ENCODE measurements at regions not wholly inside any gene's neighbourhood (a gene's known extent, or its start where the extent isn't known, plus 50 kb on each side); places are given as distances from the start of the nearest gene placed in this dataset.

GRCh38 chr5:124816381-124816780, 69.9 kb upstream of the ZNF608 start:
- Mint-ChIP-seq H3K4me1 (peaks cover 1% of the 10 kb centered on the region), H3K27ac (no peak overlapping the region), H3K4me3 (no peak overlapping the region), H3K27me3 (no peaks in the 10 kb centered on the region), H3K36me3 (ENCODE audit: low read depth) (no peaks in the 10 kb centered on the region), H3K9me3 (no peaks in the 10 kb centered on the region)
- ChIA-PET POLR2A (no interaction called here), CTCF (no interaction called here)
- intact Hi-C loops (cut with micrococcal nuclease): no loop called here
- no peak for TF ChIP-seq CTCF (IDR thresholded peaks at IDR 0.05)
- ATAC-seq (ENCODE audit: low read depth) (no peak), DNase-seq (no peak)

GRCh38 chr5:124819201-124819600, 72.8 kb upstream of the ZNF608 start:
- H3K4me3 Mint-ChIP-seq: no peak overlapping the region
- no peaks in the 10 kb centered on the region for H3K36me3 Mint-ChIP-seq (ENCODE audit: low read depth)
- H3K27ac Mint-ChIP-seq: no peak overlapping the region
- no peak for DNase-seq
- no peaks in the 10 kb centered on the region for H3K9me3 Mint-ChIP-seq
- intact Hi-C loops (cut with micrococcal nuclease): no loop called here
- POLR2A ChIA-PET: no interaction called here
- H3K27me3 Mint-ChIP-seq: no peaks in the 10 kb centered on the region
- CTCF ChIA-PET: no interaction called here
- no peak for ATAC-seq (ENCODE audit: low read depth)
- no peak for TF ChIP-seq CTCF (IDR thresholded peaks at IDR 0.05)
- no peaks in the 10 kb centered on the region for H3K4me1 Mint-ChIP-seq

- DNase-seq (no peak), ATAC-seq (ENCODE audit: low read depth) (no peak)
- Mint-ChIP-seq H3K9me3 (no peaks in the 10 kb centered on the region), H3K36me3 (ENCODE audit: low read depth) (no peaks in the 10 kb centered on the region), H3K4me3 (no peak overlapping the region), H3K27me3 (no peaks in the 10 kb centered on the region), H3K27ac (peak overlapping the region; percentile 7), H3K4me1 (peaks cover 17% of the 10 kb centered on the region)
- intact Hi-C loops (cut with micrococcal nuclease): loop anchor here (10.0 kb wide), 1 partner anchor 298 kb away; no protein-coding TSS in a partner anchor
- no peak for TF ChIP-seq CTCF (IDR thresholded peaks at IDR 0.05)
- ChIA-PET POLR2A (no interaction called here), CTCF (no interaction called here)
Measured at GRCh38 chr5:124822647-124823046, 76.2 kb upstream of the ZNF608 start.

GRCh38 chr5:124823380-124823779, 76.9 kb upstream of the ZNF608 start:
- no peaks in the 10 kb centered on the region for H3K36me3 Mint-ChIP-seq (ENCODE audit: low read depth)
- POLR2A ChIA-PET: interaction anchor here (2.1 kb wide), 1 partner anchor 26 kb away, joined by 4 read pairs; no protein-coding TSS in a partner anchor
- ATAC-seq (ENCODE audit: low read depth) (no peak), DNase-seq (no peak)
- no peak overlapping the region for H3K4me3 Mint-ChIP-seq
- no peaks in the 10 kb centered on the region for H3K27me3 Mint-ChIP-seq
- TF ChIP-seq CTCF (IDR thresholded peaks at IDR 0.05): no peak
- no peaks in the 10 kb centered on the region for H3K9me3 Mint-ChIP-seq
- H3K4me1 Mint-ChIP-seq: peaks cover 17% of the 10 kb centered on the region
- intact Hi-C loops (cut with micrococcal nuclease): loop anchor here (10.0 kb wide), 1 partner anchor 299 kb away; no protein-coding TSS in a partner anchor
- CTCF ChIA-PET: no interaction called here
- no peak overlapping the region for H3K27ac Mint-ChIP-seq

GRCh38 chr5:124824637-124825158, 78.3 kb upstream of the ZNF608 start:
- ChIA-PET CTCF (no interaction called here), POLR2A (interaction anchor here (0.5 to 2.1 kb wide), 4 partner anchors 25 to 377 kb away, joined by 3 to 18 read pairs (median 4); no protein-coding TSS in a partner anchor)
- Mint-ChIP-seq H3K27me3 (no peaks in the 10 kb centered on the region), H3K4me1 (peaks cover 17% of the 10 kb centered on the region), H3K27ac (peak overlapping the region; percentile 74), H3K36me3 (ENCODE audit: low read depth) (no peaks in the 10 kb centered on the region), H3K4me3 (no peak overlapping the region), H3K9me3 (no peaks in the 10 kb centered on the region)
- no peak for TF ChIP-seq CTCF (IDR thresholded peaks at IDR 0.05)
- intact Hi-C loops (cut with micrococcal nuclease): loop anchor here (1.0 to 10.0 kb wide), 7 partner anchors 76 to 768 kb away; no protein-coding TSS in a partner anchor
- ATAC-seq (ENCODE audit: low read depth): no peak
- no peak for DNase-seq
